ENCODE measurements at regions not wholly inside any gene's neighbourhood (a gene's known extent, or its start where the extent isn't known, plus 50 kb on each side); places are given as distances from the start of the nearest gene placed in this dataset.

GRCh38 chr11:110918351-110918750 lies 206.1 kb upstream of the ARHGAP20 start:
- no peak for DNase-seq

GRCh38 chr11:110912437-110912836 lies 200.2 kb upstream of the ARHGAP20 start:
- no peak for DNase-seq

GRCh38 chr11:110910384-110910783 lies 198.1 kb upstream of the ARHGAP20 start:
- DNase-seq = no peak

- DNase-seq = no peak
Measured at GRCh38 chr11:110909336-110909735, 197.1 kb upstream of the ARHGAP20 start.

GRCh38 chr11:110908401-110909105 lies 196.3 kb upstream of the ARHGAP20 start:
- DNase-seq = no peak

- peak; percentile 23 for DNase-seq
Measured at GRCh38 chr11:110907629-110908028, 195.4 kb upstream of the ARHGAP20 start.

- DNase-seq = no peak
Measured at GRCh38 chr11:110903830-110904229, 191.6 kb upstream of the ARHGAP20 start.

GRCh38 chr11:110903378-110903777 lies 191.1 kb upstream of the ARHGAP20 start:
- no peak for DNase-seq

- DNase-seq = no peak
Measured at GRCh38 chr11:110901441-110901840, 189.2 kb upstream of the ARHGAP20 start.

GRCh38 chr11:110900426-110900825 lies 188.2 kb upstream of the ARHGAP20 start:
- DNase-seq = no peak

GRCh38 chr11:110897035-110897434 lies 184.8 kb upstream of the ARHGAP20 start:
- no peak for DNase-seq

- no peak for DNase-seq
Measured at GRCh38 chr11:110896358-110896757, 184.1 kb upstream of the ARHGAP20 start.

- DNase-seq = no peak
Measured at GRCh38 chr11:110894224-110894623, 182.0 kb upstream of the ARHGAP20 start.

GRCh38 chr11:110892741-110893285 lies 180.6 kb upstream of the ARHGAP20 start:
- DNase-seq = no peak

GRCh38 chr11:110891411-110891810 lies 179.2 kb upstream of the ARHGAP20 start:
- DNase-seq = no peak

GRCh38 chr11:110890995-110891394 lies 178.8 kb upstream of the ARHGAP20 start:
- DNase-seq = no peak

GRCh38 chr11:110886288-110886970 lies 174.2 kb upstream of the ARHGAP20 start:
- DNase-seq = no peak

- DNase-seq = no peak
Measured at GRCh38 chr11:110883256-110883655, 171.0 kb upstream of the ARHGAP20 start.

- no peak for DNase-seq
Measured at GRCh38 chr11:110878513-110878912, 166.3 kb upstream of the ARHGAP20 start.

- no peak for DNase-seq
Measured at GRCh38 chr11:110874437-110875030, 162.3 kb upstream of the ARHGAP20 start.

- no peak for DNase-seq
Measured at GRCh38 chr11:110873975-110874374, 161.7 kb upstream of the ARHGAP20 start.

GRCh38 chr11:110870816-110871522 lies 158.7 kb upstream of the ARHGAP20 start:
- no peak for DNase-seq

- DNase-seq = no peak
Measured at GRCh38 chr11:110867951-110868350, 155.7 kb upstream of the ARHGAP20 start.
